K562 (cell line): ENCODE measurements at regions not wholly inside any gene's neighbourhood (a gene's known extent, or its start where the extent isn't known, plus 50 kb on each side); places are given as distances from the start of the nearest gene placed in this dataset.

ENCODE experiments used
- BRF1 ChIP-seq: IDR thresholded peaks from 3 replicates; pipeline ENCODE4 v1.6.1; 2011; ENCODE audit warnings: borderline replicate concordance, mild to moderate bottlenecking; ENCODE audit not compliant: insufficient read length; ENCODE audit errors: extremely low read depth
- CC2D1A ChIP-seq: fragments of 450-650 bp; IDR thresholded peaks from 2 replicates; pipeline ENCODE4 v1.6.1; 2017; ENCODE audit warnings: mild to moderate bottlenecking
- HLTF ChIP-seq: fragments of 450-650 bp; IDR thresholded peaks from 2 replicates; pipeline ENCODE4 v1.6.1; 2016
- KDM5B ChIP-seq: fragments of 200-600 bp; sonication (generic); IDR thresholded peaks from 2 replicates; pipeline ENCODE4 v1.6.1; 2012; ENCODE audit warnings: low read depth, mild to moderate bottlenecking, moderate library complexity, low read length, control low read depth, inconsistent platforms; ENCODE audit not compliant: insufficient replicate concordance
- MBD2 ChIP-seq: sonication (generic); IDR thresholded peaks from 2 replicates; pipeline ENCODE4 v1.6.1; 2016; ENCODE audit warnings: low read depth, borderline replicate concordance
- YY1 ChIP-seq, 3 experiments: IDR thresholded peaks; 2 replicates each; pipeline ENCODE4 v1.6.1; 2011; ENCODE audit warnings: low read length in 2 of 3, mild to moderate bottlenecking in 2 of 3, moderate library complexity in 2 of 3, borderline replicate concordance in 1 of 3, control low read depth in 1 of 3, low read depth in 1 of 3; ENCODE audit not compliant: insufficient read depth in 3 of 3, insufficient replicate concordance in 2 of 3, control insufficient read depth in 1 of 3, insufficient read length in 1 of 3; ENCODE audit errors: extremely low read depth in 1 of 3
- TF ChIP-seq, protein P1 (sequence below), 3 experiments: IDR thresholded peaks in 2 of 3; conservative IDR thresholded peaks in 1 of 3; 2 replicates each; pipeline ENCODE4 v1.5.1; 2011 to 2012; ENCODE audit warnings: low read length in 3 of 3, mild to moderate bottlenecking in 3 of 3, control low read depth in 2 of 3, improper control_type of control experiment in 1 of 3, inconsistent platforms in 1 of 3, low read depth in 1 of 3, mixed read lengths in 1 of 3, moderate library complexity in 1 of 3; ENCODE audit not compliant: insufficient read depth in 2 of 3
- TF ChIP-seq, protein P2 (sequence below): sonication (generic); formaldehyde crosslinking; IDR thresholded peaks from 2 replicates; pipeline ENCODE4 v1.8.1; 2022; ENCODE audit warnings: missing genetic modification reagents

DNA sequence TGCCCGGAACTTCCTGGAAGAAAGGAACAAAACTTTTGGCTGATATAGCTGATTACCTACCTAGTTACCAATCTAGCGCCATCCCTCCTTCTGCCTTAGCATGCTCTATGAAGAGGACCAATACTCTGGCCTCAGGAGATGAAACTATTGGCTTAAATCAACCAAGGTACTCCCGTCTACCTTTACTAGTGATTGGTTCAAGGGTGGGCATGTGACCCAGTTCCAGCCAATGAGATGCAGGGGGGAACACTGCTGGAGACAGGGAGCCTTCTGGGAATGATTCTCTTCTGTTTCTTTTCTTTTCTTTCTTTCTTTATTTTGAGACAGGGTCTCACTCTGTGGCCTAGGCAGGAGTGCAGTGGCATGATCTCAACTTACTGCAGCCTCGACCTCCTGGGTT is 72.6 kb upstream of the CCDC167 start:
- no peak for TF ChIP-seq KDM5B
- no peak for TF ChIP-seq HLTF
- TF ChIP-seq, protein P1, sequence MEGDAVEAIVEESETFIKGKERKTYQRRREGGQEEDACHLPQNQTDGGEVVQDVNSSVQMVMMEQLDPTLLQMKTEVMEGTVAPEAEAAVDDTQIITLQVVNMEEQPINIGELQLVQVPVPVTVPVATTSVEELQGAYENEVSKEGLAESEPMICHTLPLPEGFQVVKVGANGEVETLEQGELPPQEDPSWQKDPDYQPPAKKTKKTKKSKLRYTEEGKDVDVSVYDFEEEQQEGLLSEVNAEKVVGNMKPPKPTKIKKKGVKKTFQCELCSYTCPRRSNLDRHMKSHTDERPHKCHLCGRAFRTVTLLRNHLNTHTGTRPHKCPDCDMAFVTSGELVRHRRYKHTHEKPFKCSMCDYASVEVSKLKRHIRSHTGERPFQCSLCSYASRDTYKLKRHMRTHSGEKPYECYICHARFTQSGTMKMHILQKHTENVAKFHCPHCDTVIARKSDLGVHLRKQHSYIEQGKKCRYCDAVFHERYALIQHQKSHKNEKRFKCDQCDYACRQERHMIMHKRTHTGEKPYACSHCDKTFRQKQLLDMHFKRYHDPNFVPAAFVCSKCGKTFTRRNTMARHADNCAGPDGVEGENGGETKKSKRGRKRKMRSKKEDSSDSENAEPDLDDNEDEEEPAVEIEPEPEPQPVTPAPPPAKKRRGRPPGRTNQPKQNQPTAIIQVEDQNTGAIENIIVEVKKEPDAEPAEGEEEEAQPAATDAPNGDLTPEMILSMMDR (IDR thresholded peaks at IDR 0.05 in 2 of 3, conservative IDR thresholded peaks at IDR 0.05 in 1 of 3; ENCODE audit: insufficient read depth in 2 of 3, low read depth in 1 of 3, low read length in 3 of 3): no peak
- no peak for TF ChIP-seq YY1 (IDR thresholded peaks at IDR 0.05; ENCODE audit: borderline replicate concordance in 1 of 3, control insufficient read depth in 1 of 3, extremely low read depth in 1 of 3, insufficient read depth in 3 of 3, insufficient read length in 1 of 3, insufficient replicate concordance in 2 of 3, low read depth in 1 of 3, low read length in 2 of 3)
- no peak for TF ChIP-seq BRF1
- TF ChIP-seq, protein P2, sequence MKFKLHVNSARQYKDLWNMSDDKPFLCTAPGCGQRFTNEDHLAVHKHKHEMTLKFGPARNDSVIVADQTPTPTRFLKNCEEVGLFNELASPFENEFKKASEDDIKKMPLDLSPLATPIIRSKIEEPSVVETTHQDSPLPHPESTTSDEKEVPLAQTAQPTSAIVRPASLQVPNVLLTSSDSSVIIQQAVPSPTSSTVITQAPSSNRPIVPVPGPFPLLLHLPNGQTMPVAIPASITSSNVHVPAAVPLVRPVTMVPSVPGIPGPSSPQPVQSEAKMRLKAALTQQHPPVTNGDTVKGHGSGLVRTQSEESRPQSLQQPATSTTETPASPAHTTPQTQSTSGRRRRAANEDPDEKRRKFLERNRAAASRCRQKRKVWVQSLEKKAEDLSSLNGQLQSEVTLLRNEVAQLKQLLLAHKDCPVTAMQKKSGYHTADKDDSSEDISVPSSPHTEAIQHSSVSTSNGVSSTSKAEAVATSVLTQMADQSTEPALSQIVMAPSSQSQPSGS (CRISPR knock-in tag): no peak
- TF ChIP-seq CC2D1A: no peak
- TF ChIP-seq MBD2: no peak
